ENCODE measurements at regions not wholly inside any gene's neighbourhood (a gene's known extent, or its start where the extent isn't known, plus 50 kb on each side); places are given as distances from the start of the nearest gene placed in this dataset.
A peak's percentile ranks its signal among the peaks of the same experiment; 100 is the strongest.

- DNase-seq (ENCODE audit: extremely low read depth in 1 of 4, low spot score in 3 of 4) (peak in 1 of 4 experiments; percentile 67), FAIRE-seq (no peak), ATAC-seq (peak; percentile 50)
- Histone ChIP-seq H3K27ac (ENCODE audit: extremely low read depth, low read depth, low read length) (peak overlapping the region; percentile 87), H3K4me2 (ENCODE audit: insufficient read depth, low read length) (peak overlapping the region; percentile 60), H3K36me3 (ENCODE audit: control insufficient read depth, insufficient read depth, low read length) (no peaks in the 10 kb centered on the region; the same call in 2 of the 3 replicates), H3K4me1 (replicated peaks in 1 of 2; ENCODE audit: control insufficient read depth in 2 of 2, insufficient read depth in 2 of 2, low read length in 2 of 2) (peaks cover 7 to 48% of the 10 kb centered on the region in 2 experiments), H3K9me3 (replicated peaks; ENCODE audit: control insufficient read depth, insufficient read depth, low read depth, low read length) (peaks cover 2% of the 10 kb centered on the region), H3K79me2 (ENCODE audit: control insufficient read depth, insufficient read depth, low read length) (no peaks in the 10 kb centered on the region), H4K20me1 (replicated peaks; ENCODE audit: control insufficient read depth, insufficient read depth, low read length) (no peaks in the 10 kb centered on the region), H3K9ac (ENCODE audit: insufficient read depth in 1 of 2, low read depth in 2 of 2, low read length in 2 of 2) (peak overlapping the region in 1 of 2 experiments; percentile 33; a peak in 1 of 4 replicates), H3K27me3 (ENCODE audit: control insufficient read depth in 2 of 2, insufficient read depth in 2 of 2, low read length in 2 of 2) (no peaks in the 10 kb centered on the region), H2AFZ (ENCODE audit: low read depth, low read length) (peak overlapping the region; percentile 75), H3K9me1 (ENCODE audit: control insufficient read depth, insufficient read depth, low read length) (no peaks in the 10 kb centered on the region), H3K4me3 (no peak overlapping the region)
- POLR2A ChIA-PET, result interaction anchor here (0.8 to 1.2 kb wide), 3 partner anchors 9 to 265 kb away, joined by 3 to 4 read pairs (median 4); no protein-coding TSS in a partner anchor
- 12% methylated on average over 2 of the region's 2 CpGs for WGBS (ENCODE audit: insufficient coverage, low coverage, missing lambda C conversion rate)
- intact Hi-C loops (cut with micrococcal nuclease), result loop anchor here (2.0 kb wide), 1 partner anchor 32 kb away; no protein-coding TSS in a partner anchor
- CTCF ChIA-PET (ENCODE audit: low intra/inter-chr PET ratio), result no interaction called here
- no TSS peak for BruUV-seq (replicated peaks)
- in situ Hi-C loops (cut with MboI), result no loop called here
- peak; percentile 65 for TF ChIP-seq FOSL1 (tag; conservative IDR thresholded peaks at IDR 0.05)
- no peak for TF ChIP-seq PHTF2 (CRISPR knock-in tag; IDR thresholded peaks at IDR 0.05)
- TF ChIP-seq PBX2 (CRISPR knock-in tag; IDR thresholded peaks at IDR 0.05; ENCODE audit: low read depth), result no peak
- TF ChIP-seq PBX2 (tag; conservative IDR thresholded peaks at IDR 0.05; ENCODE audit: low read depth), result peak; percentile 36
- 0 out of 2 replicates have a peak, but pooled peaks have one; percentile 62 for TF ChIP-seq ARID3A (IDR thresholded peaks at IDR 0.05; ENCODE audit: borderline replicate concordance, low read depth, low read length)
- TF ChIP-seq ARID1B (IDR thresholded peaks at IDR 0.05), result peak; percentile 67; the same call in 1 of the 2 replicates
- TF ChIP-seq GATAD2B (IDR thresholded peaks at IDR 0.05; ENCODE audit: borderline replicate concordance), result 0 out of 2 replicates have a peak, but pooled peaks have one; percentile 22
- no peak for TF ChIP-seq SMAD2 (IDR thresholded peaks at IDR 0.05; ENCODE audit: low read depth, low read length)
- no peak for TF ChIP-seq ZBTB43 (CRISPR knock-in tag; IDR thresholded peaks at IDR 0.05)
Observed at GRCh38 chr10:28838908-28839307, 161.6 kb downstream of the BAMBI start.
